RWPE1 (cell line): ENCODE measurements at regions not wholly inside any gene's neighbourhood (a gene's known extent, or its start where the extent isn't known, plus 50 kb on each side); places are given as distances from the start of the nearest gene placed in this dataset.

ENCODE experiments used
- CTCF ChIA-PET: fragments of 350-600 bp; sonication (Branson Sonifier 250); formaldehyde crosslinking; extraction: SDS; loops from one replicate; lab custom pipeline; 2021; lab: Yijun Ruan, JAX
- POLR2A ChIA-PET: fragments of 400-600 bp; formaldehyde crosslinking; extraction: SDS; loops from one replicate; lab custom pipeline; 2020; ENCODE audit warnings: antibody characterized with exemption; ENCODE audit not compliant: low non-redundant PET; lab: Yijun Ruan, JAX
- DNase-seq: peaks from one replicate; pipeline ENCODE4 v3.0.0; 2012; ENCODE audit warnings: low spot score
- H3K27ac ChIP-seq: fragments of 450-650 bp; 2 replicates; pipeline ENCODE4 v1.5.1; 2017
- TF ChIP-seq, protein P1 (sequence below): fragments of 450-650 bp; conservative IDR thresholded peaks from 2 replicates; pipeline ENCODE4 v1.5.1; 2017; ENCODE audit warnings: low read depth, mild to moderate bottlenecking

DNA sequence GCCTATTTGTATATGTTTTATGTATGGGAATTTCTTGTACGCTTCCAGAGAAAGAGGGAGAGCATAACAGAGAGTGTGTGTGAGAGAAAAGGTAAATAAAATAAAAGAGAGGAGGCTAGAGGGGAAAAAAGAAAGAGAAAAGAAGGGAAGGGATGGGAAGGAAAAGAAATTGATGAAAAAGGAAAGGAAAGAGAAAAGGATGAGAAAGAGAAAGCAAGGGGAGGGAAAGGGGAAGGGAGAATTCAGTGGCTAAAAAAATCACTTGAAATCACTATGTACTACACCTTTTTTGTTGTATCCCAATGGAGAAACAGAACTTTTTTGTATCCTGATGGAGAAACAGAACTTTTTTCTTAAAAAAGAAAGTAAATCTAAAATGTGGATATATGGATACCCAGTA, 165.5 kb upstream of the MBNL1 start:
- CTCF ChIA-PET, result interaction anchor here (0.7 kb wide), 1 partner anchor 296 kb away, joined by 4 read pairs; no protein-coding TSS in a partner anchor
- POLR2A ChIA-PET, result no interaction called here
- DNase-seq, result no peak

DNA sequence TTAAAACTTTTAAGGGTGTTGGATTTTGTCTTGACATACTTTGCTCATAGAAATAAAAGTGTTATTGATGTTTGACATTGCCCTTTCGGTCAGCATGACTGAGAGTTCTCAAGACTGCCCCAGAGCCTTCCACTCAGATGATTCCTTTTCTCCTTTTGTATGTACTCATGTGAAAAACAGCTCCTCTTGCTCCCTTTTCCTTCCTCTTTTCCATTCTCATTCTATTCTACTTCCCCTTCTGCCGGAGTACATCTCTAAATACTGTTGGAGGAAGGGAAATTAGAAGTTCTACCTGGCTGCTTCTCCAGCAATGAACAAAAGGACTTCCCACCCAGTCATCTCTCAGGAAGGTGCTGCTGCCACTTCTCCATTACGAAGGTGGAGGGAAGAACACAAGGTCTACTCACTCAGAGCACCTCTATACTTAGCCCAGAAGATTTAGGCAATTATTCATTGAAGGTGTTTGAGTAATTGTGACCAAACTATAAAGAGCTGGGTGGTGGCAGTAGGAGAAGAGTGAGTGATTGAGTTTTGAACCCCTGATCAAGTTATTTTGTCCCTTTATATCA, 163.8 kb upstream of the MBNL1 start:
- H3K27ac ChIP-seq, result no peak overlapping the region
- ChIA-PET POLR2A (no interaction called here), CTCF (interaction anchor here (0.5 to 0.6 kb wide), 2 partner anchors 76 to 278 kb away, joined by 3 to 4 read pairs; no protein-coding TSS in a partner anchor)
- no peak for DNase-seq
- TF ChIP-seq, protein P1, sequence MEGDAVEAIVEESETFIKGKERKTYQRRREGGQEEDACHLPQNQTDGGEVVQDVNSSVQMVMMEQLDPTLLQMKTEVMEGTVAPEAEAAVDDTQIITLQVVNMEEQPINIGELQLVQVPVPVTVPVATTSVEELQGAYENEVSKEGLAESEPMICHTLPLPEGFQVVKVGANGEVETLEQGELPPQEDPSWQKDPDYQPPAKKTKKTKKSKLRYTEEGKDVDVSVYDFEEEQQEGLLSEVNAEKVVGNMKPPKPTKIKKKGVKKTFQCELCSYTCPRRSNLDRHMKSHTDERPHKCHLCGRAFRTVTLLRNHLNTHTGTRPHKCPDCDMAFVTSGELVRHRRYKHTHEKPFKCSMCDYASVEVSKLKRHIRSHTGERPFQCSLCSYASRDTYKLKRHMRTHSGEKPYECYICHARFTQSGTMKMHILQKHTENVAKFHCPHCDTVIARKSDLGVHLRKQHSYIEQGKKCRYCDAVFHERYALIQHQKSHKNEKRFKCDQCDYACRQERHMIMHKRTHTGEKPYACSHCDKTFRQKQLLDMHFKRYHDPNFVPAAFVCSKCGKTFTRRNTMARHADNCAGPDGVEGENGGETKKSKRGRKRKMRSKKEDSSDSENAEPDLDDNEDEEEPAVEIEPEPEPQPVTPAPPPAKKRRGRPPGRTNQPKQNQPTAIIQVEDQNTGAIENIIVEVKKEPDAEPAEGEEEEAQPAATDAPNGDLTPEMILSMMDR, result no peak

More for the DNA sequence above, 165.5 kb upstream of the MBNL1 start:
- TF ChIP-seq, protein P1, result no peak
- H3K27ac ChIP-seq, result no peak overlapping the region

- DNase-seq, result no peak
- TF ChIP-seq, protein P1, result no peak
- no peak overlapping the region for H3K27ac ChIP-seq
- ChIA-PET CTCF (interaction anchor here (0.5 to 0.6 kb wide), 2 partner anchors 76 to 277 kb away, joined by 3 to 4 read pairs; no protein-coding TSS in a partner anchor), POLR2A (no interaction called here)
These were observed 163.3 kb upstream of the MBNL1 start for GRCh38 chr3:152105446-152105845.

GRCh38 chr3:152109038-152109437, 159.7 kb upstream of the MBNL1 start:
- H3K27ac ChIP-seq, result no peak overlapping the region
- DNase-seq, result no peak
- TF ChIP-seq, protein P1, result no peak
- CTCF ChIA-PET, result interaction anchor here (0.6 kb wide), 1 partner anchor 1125 kb away, joined by 4 read pairs; no protein-coding TSS in a partner anchor
- POLR2A ChIA-PET, result no interaction called here

DNA sequence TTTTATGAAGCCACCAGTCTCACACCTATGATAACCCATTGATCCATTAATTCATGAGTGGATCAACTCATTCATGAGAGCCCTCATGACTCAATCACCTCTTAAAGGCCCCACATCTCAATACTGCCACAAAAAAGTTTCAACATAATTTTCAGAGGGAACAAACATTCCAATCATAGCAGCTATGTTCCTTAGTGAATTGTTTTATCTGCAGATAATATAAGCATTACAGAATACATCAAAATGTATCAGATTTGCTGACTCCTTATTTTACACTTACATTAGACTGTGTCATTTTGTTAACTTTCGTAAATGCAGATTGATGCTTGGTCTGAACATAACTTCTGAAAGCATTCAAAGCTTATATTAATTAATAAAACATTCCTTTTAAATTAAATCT, 155.3 kb upstream of the MBNL1 start:
- no peak for DNase-seq
- TF ChIP-seq, protein P1, result no peak
- H3K27ac ChIP-seq, result no peak overlapping the region
- ChIA-PET CTCF (no interaction called here), POLR2A (no interaction called here)

DNA sequence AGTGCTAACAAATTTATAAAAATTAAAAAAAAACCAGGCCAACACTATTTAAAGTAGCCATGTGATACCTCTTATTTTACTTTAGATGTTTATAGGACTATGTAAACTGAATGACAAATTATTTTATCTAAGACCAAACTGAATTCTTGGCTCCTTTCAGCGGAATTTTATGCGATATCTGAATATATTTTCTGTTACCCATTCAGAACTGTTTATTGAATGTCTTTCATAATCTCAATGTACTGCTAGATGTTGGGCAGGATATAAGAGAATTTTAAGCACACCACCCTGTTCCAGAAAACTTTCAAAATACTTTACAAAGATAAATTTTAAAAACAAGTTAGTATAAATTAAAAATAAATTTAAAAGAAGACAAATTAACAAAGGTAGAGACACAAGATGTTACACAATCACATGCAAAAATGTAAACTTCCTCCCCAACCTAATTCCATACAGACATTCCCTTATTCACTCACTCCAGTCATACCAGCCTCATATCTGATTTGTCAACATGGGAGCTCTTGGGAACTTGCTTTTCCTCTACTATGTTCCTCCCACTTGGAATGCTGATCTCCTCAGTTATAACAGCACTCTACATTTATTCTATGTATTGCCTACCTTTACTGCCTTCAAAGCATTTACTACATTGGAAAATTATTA, 154.6 kb upstream of the MBNL1 start:
- H3K27ac ChIP-seq, result no peak overlapping the region
- POLR2A ChIA-PET, result no interaction called here
- TF ChIP-seq, protein P1, result no peak
- CTCF ChIA-PET, result no interaction called here
- DNase-seq, result no peak
